Fibroblast of skin of left quadriceps (primary cell): ENCODE measurements at regions not wholly inside any gene's neighbourhood (a gene's known extent, or its start where the extent isn't known, plus 50 kb on each side); places are given as distances from the start of the nearest gene placed in this dataset.

Experiments
- DNase-seq, 2 experiments: peaks; one replicate each; pipeline ENCODE4 v3.0.0-alpha.2; 2013; ENCODE audit warnings: low read depth in 2 of 2

DNA sequence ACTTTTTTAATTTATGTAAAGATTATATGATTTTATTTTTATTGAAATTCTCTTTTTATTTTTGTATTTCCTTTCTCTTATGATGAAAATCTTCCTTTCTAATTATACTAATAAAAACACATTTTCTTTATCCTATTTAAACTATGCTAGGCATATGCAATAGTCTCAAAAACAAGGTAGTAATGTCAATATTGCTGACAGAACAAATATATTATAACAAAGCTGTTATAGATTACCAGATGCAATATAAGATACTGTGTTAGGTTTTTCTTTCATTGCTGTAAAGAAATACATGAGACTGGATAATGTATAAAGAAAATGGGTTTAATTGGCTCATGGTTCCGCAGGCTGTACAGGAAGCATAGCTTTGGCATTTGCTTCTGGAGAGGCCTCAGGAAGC is 631.2 kb upstream of the SOX11 start:
- no peak for DNase-seq

DNA sequence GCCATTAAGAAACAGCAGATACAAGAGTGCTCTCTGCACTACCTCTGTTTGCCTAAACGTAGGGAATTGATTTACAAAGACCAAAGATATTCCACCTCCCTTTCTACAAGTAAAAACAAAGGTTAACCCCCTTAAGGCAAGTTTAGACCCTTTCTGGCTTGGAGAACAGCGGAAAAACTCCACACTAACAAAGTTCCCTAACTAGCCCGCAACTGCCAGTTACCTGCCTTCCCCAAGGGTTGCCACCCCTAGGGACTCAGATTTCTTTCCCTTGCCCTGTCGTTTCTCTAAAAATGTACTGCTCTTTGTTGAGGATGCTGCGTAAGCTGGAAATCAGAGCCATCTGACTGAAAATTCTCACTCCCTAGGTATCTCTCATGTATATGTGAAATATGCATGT is 627.5 kb upstream of the SOX11 start:
- DNase-seq: no peak

DNA sequence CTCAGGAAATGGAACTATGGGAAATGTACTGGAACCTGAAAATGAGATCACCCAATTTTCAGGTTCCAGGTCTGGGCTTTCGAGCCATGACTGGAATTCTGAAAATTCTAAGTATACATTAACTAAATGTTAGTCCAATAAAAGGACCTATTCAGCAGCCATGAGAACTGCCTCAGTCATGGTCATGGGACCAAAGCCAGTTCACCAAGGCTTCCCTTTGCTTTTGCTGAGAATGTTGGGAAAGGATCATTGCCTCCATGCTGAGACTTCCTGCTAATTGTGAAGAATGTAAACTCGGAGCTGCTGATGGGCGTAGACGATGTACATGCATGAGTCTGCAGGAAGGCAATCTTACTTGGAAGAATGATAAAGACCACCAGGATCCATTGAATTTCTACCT is 624.4 kb upstream of the SOX11 start:
- DNase-seq: no peak

DNA sequence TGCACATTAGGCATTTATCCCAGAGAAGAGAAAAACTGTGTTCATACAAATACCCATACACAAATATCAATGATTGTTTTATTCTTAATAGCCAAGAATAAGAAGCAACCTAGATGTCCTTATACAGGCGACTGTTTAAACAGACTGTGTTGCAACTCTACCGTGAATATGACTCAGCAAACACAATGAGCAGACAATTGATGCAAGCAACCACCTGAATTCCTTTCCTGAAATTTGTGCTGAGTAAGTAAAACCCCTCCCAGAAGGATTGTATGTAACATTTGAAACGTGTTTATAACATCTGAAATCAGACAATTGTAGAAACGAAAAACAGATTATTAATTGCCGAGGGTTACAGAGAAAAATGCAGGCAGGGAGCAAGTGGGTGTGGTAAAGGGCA is 621.9 kb upstream of the SOX11 start:
- DNase-seq: no peak

DNA sequence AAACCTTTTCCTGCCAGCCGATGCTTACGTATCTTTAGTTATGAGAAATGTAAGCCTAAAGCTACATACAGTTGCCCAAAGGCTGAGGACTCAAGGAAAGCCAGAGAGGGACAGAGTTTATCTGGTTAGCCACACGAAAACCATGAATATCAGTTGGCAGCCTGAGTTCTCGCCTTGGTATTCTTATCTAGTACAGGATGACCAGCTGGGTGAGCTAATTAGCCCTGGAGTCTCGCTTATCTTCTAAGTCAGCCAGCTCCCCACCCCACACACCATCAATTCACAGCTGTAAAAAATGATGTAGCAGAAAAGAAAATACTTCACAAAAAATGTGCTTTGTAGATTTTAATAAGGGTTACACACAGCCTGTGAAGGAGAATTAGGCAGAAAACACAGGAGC is 617.5 kb upstream of the SOX11 start:
- no peak for DNase-seq

DNA sequence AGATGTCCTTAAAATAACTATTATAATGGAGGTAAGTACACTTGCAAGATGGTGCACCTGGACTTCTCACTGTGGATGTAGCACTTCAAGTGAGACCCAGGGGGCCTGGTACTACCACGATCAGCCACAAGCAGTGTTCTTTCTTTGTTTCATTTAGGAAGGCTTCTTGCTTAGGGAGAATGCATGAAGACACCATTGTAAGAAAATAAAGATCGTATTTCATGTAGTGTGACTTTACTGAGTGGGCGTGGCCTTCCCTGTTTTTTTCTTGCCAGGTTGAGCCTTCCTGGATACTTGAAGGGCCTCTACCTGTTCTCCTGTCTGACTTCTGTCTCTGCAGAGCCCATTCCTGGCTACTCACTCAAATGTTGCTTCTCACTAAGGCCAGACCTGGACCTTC is 615.6 kb upstream of the SOX11 start:
- no peak for DNase-seq

DNA sequence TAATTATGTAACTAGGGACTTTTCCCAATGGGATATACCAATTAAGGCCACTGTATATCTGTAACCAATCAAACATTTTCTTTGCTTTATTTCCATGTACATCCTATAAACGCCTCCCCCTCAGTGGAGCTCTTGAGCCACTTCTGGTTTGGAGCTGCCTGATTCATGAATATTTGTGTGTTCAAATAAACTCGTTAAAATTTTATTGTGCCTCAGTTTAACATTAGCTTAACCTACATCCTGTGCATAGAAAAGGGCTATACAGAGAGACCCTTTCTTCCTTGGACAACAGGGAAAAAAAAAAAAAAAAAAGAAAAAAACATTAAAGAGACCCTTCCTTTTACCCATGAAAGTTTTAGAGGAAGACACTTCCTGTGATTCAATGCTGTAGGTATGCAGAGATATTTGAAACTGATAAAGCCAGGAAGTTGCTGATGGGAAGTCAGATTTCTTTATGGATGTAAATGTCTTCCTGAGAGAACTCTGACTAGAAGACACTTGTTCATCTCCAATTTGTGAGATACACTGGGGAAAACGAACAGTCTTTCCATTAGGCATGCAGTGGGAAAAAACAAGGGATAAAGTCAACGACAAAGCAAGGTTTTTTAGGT is 614.6 kb upstream of the SOX11 start:
- DNase-seq: no peak

DNA sequence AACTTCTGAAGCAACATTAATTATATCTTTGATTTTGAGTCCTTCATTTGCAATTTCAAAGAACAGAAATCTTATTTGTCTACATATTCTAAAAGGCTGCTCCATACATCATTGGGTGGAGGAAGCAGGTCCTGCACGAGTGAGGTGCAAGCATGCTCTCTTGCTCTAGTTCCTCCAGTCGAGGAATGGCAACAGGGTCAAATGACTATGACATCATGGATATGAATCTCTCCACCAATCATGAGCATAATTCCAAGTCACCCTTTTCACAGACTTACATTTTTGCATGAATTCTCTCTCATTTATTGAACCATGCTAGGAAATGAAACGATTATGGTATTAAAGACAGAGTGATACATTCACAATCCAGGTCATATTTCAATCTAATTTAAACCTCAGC is 608.8 kb upstream of the SOX11 start:
- DNase-seq: no peak

DNA sequence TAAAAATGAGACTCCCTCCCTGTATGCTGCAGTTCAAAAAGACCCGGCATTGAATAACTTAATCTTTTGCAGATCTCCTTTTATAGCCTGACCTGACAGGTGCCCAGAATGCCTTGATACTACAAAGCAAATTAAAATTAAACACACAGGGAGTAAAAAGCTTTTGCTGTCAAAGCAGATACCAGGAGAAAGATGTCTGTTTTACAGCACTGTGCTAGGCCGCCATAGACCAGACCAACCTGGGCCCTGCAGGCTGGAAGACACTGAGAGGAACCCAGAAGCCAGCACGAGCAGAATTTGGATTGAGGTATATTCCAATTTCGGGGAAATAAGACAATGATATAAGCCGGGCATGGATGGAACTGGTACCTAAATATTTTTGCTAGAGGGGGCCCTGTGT is 602.8 kb upstream of the SOX11 start:
- DNase-seq: no peak

DNA sequence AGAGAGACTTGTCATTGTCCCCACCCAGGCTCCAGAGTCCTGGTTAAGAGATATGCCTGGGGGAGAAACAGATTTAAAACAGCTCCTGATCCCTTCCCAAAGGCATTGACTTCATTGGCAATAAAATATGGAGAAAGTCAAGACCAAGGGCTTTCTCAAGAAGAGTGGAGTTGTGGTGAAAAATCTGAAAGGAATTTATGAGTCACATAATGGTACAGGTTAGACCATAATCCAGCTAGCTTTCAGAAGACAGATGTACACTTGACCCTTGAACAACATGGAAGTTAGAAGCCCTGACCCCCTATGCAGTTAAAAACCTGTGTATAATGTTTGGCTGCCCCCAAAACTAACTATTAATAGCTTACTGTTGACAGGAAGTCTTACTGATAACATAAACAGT is 599.1 kb upstream of the SOX11 start:
- DNase-seq: no peak

DNA sequence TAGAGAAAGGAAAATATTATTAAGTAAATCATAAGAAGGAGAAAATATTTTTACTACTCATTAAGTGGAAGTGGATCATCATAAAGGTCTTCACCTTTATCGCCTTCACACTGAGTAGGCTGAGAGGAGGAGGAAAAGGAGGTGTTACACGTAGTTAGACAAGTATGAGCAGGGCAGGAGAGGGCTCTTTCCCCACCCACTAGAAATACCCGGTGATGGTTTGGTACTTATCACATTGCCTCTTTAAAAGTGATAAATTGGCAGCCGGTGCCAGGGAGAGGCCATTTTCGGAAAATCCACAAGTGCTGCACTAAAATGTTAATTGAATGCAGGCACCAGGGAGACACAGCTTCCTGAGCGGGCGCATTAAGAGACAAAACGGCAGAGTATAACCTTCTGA is 598.7 kb upstream of the SOX11 start:
- DNase-seq: no peak

DNA sequence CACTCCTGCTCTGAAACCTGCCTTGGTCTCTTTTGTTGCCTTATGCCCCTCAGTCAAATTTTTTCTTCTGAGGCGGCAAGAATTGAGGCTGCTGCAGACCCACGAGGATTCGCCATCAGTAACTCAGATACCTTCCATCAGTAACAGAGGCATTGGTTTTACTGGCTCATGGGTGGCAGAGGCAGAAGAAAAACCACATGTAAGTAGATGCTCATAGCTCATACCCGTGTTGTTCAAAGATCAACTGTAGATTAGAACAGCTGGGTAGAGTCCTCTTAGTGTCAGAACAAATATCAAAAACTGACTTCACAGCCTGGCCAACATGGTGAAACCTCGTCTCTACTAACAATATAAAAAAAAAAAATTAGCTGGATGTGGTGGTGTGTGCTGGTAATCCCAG is 598.0 kb upstream of the SOX11 start:
- DNase-seq: no peak

DNA sequence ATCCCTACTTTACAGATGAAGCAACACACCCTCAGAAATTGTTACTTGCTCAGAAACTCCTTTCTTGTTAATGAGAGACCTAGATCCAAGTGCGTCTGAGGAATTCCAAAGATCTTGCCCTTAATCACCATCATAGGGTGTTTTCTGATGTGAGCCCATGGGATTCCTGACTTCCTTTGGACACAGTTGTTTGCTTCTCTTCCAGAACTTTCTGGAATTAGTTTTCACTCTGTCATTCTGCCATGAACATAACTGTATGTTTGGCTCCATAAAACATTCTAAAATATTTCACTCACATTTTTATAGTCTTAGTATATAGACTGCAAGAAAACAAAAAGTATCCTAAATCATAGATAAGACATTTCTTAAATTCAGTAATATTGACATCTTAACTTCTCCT is 593.9 kb upstream of the SOX11 start:
- DNase-seq: no peak

DNA sequence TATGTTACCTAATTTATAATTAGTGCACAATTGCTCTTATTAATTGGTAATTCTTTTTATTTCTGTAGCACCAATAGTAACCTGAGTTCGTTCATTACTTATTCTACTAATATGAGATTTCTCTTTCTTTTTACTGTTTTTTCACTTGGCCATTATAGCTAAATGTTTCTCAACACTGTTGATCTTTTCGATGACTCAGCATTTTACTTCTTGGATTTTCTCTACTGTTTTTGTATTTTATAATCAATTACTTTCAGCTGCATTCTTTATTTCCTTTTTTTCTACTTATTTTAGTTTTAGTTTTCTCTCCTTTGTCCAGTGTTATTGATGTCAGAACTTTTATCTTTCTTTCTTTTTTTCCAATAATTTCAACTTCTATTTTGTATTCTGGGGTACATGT is 589.4 kb upstream of the SOX11 start:
- no peak for DNase-seq

DNA sequence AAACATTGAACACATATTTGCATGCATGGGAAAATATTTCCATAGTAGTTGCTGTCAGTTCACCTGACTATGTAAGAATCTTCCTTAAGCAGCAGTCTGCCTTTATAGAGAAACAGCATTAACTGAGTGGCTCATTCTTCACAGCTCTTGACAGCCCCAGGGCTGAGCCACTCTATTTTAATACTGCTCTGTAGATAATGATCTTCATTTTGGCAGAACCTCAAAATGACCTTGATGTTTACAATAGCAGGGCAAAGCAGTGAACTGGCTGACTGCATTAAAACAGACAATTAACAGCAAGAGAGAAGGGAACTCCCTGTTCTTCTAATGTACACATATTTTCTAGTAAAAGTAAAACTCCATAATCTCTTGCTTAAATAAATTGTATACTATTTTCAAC is 580.6 kb upstream of the SOX11 start:
- DNase-seq: no peak

DNA sequence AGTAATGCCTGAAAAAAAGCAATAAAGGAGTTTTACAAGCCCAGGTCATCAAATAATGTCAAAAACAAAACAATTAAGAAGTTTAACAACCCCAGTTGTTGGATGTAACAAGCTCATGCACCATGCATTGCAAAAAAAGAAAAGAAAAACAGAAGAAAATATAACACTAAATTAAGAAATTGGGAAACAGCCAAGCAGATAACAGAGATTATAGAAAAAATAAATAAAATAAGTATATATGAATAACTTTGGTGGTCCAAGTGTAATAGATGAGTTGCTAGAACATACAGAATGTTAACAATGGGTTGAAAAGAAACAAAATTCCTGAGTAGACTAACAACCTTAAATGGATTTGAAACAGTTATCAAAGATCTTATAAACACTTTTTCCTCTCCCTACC is 573.1 kb upstream of the SOX11 start:
- DNase-seq: no peak

DNA sequence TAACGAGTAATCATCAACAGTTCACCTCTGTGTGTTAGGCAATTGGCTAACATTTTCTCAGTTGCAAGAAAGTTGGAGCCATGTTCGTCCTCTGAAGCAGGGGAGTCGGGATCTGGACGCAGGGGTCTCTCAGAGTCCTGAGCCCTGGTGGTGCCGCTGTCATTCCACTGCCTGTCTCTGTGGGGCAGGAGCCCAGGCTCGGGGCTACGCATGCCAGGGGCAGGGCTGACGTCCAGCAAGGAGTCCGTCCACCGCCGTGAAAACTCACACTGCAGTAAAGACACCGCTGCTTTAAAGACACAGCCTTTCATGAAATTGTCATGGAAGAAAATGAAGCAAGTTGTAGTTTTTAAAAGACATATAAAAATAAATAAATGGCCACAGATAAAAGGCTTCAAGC is 571.1 kb upstream of the SOX11 start:
- no peak for DNase-seq

DNA sequence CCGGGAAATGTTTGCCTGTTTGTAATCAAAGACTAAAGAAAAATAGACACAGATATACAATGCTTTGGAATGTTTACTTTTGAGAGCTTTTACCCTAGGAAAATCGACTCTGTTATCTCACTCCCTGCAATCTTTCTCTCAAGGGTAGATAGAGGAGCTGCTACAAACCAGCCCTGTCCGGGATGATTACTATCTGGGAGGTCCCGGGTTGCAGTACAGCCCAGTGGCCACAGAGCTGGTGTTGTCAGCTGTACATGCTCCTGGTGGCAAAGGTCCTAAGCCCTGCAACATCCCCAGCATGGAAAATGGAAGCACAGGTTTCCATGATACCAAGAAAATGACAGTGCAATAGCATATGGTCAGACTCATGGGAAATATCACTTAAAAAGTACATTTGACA is 570.5 kb upstream of the SOX11 start:
- no peak for DNase-seq

DNA sequence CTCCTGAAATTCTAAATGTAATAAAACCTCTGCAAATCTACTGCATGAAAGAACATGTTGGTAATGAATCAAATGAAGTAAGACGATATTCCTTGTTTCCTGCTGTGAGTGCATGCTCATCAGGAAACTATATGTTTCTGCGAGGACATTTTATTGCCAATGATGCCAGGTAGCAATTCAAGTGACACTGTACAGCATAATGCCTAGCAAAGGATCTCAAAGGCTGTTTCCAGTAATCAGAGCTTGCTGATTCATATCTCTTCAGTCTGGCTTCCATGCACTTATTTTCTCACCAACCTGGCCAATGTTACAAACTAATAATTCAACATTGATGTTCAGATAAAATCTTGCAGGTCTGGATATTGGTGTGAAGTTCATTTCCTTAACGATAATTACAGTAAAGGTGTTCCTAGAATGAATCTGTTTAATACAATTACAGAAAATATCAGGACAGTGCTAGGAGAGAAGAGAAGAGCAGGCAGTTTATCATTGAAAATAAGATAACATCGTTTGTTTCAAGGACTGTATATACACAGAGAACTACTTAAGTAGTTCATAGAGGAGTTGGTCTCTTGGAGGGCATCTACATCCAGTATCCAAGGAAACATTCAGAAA is 568.5 kb upstream of the SOX11 start:
- no peak for DNase-seq

DNA sequence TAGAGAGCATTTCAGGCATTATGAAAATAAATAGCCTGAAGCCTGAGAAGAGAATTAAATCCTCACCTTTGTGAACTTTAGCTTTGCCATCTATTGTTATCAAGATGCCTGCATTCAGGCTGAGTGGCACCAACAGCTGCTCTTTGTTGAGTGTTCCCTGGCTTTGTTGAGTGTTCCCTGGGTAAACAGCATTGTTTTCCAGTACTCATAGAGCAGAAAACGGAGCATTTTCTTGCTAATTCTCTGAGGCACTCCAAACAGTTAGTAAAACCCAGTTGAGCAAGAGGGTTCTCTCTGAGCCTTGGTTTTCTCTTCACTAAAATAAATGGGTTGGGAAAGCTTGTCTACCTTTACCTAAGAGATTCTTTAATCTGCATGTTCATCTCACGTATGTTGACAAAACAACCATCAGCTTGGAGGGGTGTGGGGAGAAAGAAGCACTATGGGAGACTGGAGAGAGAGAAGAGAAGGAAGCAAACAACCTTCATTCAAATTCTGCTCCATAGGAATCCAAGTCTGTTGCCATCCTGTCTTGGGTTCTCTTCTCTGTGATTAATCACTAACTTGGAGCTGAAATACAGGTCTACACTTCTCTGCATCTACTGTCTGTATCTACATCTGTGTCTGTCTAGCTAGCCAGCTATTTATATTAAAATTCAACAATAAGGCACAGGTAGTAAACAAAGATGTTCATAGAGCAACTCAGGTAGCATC is 567.0 kb upstream of the SOX11 start:
- no peak for DNase-seq

DNA sequence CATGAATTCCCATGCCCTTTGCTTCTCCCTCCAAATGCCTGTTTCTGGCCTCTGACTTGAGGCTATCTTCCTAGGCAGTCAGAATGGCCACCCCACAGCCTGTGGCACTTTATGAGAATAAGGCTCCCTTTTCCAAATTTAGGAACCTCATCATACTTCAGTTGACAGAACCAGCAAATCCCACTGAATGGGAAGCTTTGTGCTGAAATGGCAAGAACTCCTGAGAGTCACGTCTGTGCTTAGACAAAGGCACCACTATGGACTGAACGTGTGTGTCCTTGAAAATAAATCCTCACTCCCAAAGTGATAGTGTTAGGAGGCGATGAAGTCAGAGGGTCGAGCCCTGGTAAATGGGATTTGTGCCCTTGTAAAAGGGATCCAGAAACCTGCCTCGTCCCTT is 559.9 kb upstream of the SOX11 start:
- no peak for DNase-seq

DNA sequence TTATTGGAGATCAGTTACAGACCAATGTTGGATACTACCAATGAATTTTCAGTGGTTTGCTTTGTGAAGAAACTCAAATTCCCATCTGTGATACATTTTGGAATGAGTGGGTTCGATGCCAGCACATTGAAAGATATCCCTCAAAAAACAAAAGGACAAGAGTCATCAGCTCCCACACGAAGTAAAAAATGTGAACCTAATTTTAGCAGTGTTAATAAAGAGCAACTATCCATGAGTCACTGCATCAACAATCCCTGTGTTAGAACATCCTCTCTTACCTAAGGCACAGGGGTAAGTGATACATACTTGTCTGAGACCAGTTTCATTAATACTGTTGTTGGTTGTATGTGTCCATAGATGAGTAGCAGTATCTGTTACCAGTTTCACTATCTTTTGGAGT is 551.8 kb upstream of the SOX11 start:
- peak; percentile 43 to 47 for DNase-seq

DNA sequence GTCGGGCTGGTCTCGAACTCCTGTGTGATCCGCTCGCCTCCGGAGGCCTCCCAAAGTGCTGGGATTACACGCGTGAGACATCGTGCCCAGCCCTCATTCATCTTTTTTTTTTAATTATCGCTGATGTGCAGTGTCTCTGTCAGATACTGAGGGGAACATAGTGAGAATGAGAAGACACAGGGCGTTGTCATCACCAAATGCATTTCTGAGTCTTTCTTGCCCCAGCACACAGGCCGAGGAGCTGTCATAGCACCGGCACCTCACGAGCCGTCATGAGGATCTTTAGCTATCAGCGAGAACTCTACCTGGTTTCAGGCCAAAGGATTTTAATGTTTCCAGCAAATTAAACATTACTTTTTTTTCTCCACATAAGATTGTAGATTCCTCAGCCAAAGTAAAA is 548.0 kb upstream of the SOX11 start:
- no peak for DNase-seq

DNA sequence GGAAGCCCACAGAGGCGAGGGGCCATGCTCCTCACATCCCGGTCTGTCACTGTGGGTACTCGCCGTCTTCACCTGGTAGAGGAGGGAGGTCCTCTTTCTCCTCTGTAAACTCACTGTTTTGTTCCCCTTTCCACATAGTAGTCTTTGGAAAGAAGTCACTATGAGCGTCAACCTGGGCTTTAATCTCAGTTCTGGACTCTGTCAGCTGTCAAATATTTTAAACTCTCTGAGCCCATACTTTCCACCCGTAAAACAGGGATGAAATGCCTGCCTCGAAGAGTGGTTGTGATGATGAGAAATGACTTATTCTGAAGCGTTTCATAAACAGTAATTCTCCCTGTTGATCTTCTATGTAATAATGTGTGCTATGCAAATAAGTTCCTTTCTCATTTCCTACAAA is 547.1 kb upstream of the SOX11 start:
- DNase-seq: no peak
